K562 (cell line): ENCODE measurements at regions not wholly inside any gene's neighbourhood (a gene's known extent, or its start where the extent isn't known, plus 50 kb on each side); places are given as distances from the start of the nearest gene placed in this dataset.
"Not testable (repeated sequence)": the region's sequence is repeated elsewhere in the genome, so short reads cannot be mapped to it uniquely, and the experiment has no call there.

ENCODE experiments used
- ATAC-seq: fragments of 200-7000 bp; cut with Tn5 transposase; 3 replicates; pipeline ENCODE4 v1.9.1; 2020; ENCODE audit warnings: moderate library complexity
- BruUV-seq: library from RNA; stranded (reverse); fragments of 400-500 nt; replicated peaks from 2 replicates; lab custom pipeline; 2021; lab: Mats Ljungman, UMichigan
- CTCF ChIA-PET: fragments of 300-600 bp; formaldehyde crosslinking; extraction: SDS; loops from one replicate; lab custom pipeline; 2021; ENCODE audit warnings: low intra/inter-chr PET ratio; lab: Yijun Ruan, JAX
- POLR2A ChIA-PET: fragments of 300-600, 350-650 bp; sonication (Branson Sonifier 250); formaldehyde crosslinking; extraction: SDS; loops from one replicate; lab custom pipeline; 2021; ENCODE audit warnings: antibody characterized with exemption, inconsistent platforms; lab: Yijun Ruan, JAX
- DNase-seq, 4 experiments: peaks; one replicate each; pipeline versions ENCODE4 v3.0.0 to v3.0.0-alpha.2; 2011 to 2018; ENCODE audit warnings: low spot score in 3 of 4, mixed read lengths in 3 of 4; ENCODE audit errors: extremely low read depth in 1 of 4
- FAIRE-seq: peaks from 2 replicates; lab custom pipeline; 2011; peaks lifted over from hg19 to GRCh38; lab: Jason Lieb, UNC
- H2AFZ ChIP-seq: 2 replicates; pipeline ENCODE4 v1.6.0; 2011; ENCODE audit warnings: low read depth, low read length, control low read depth, inconsistent platforms
- H3K27ac ChIP-seq: fragments of 200-600 bp; 3 replicates; pipeline ENCODE4 v1.8.0; 2011; ENCODE audit warnings: low read depth, mild to moderate bottlenecking, control low read depth, inconsistent platforms, low read length, moderate library complexity, mixed read lengths; ENCODE audit errors: extremely low read depth
- H3K27me3 ChIP-seq, 2 experiments: fragments of 300-600 bp in 1 of 2; 2 replicates in 1 of 2; 3 replicates in 1 of 2; pipeline versions ENCODE4 v1.6.0 to v1.8.0; 2011; ENCODE audit warnings: inconsistent platforms in 2 of 2, low read length in 2 of 2, mild to moderate bottlenecking in 1 of 2, mixed read lengths in 1 of 2, moderate library complexity in 1 of 2; ENCODE audit not compliant: control insufficient read depth in 2 of 2, insufficient read depth in 2 of 2
- H3K36me3 ChIP-seq: fragments of 300-600 bp; 3 replicates; pipeline ENCODE4 v1.8.0; 2011; ENCODE audit warnings: mild to moderate bottlenecking, low read length, inconsistent platforms; ENCODE audit not compliant: control insufficient read depth, insufficient read depth
- H3K4me1 ChIP-seq, 2 experiments: fragments of 200-600 bp in 1 of 2; replicated peaks in 1 of 2; 2 replicates in 1 of 2; 3 replicates in 1 of 2; pipeline versions ENCODE4 v1.5.1 to v1.8.0; 2011; ENCODE audit warnings: inconsistent platforms in 2 of 2, low read length in 2 of 2, mild to moderate bottlenecking in 1 of 2, mixed read lengths in 1 of 2, moderate library complexity in 1 of 2; ENCODE audit not compliant: control insufficient read depth in 2 of 2, insufficient read depth in 2 of 2
- H3K4me2 ChIP-seq: 2 replicates; pipeline ENCODE4 v1.6.1; 2011; ENCODE audit warnings: low read length, control low read depth, inconsistent platforms, mixed read lengths; ENCODE audit not compliant: insufficient read depth
- H3K4me3 ChIP-seq: fragments of 200-600 bp; sonication (generic), shearing (Covaris generic); 2 replicates; pipeline ENCODE4 v1.5.1; 2016; ENCODE audit warnings: control low read depth, inconsistent platforms
- H3K79me2 ChIP-seq: fragments of 200-600 bp; 3 replicates; pipeline ENCODE4 v1.8.0; 2011; ENCODE audit warnings: low read length, inconsistent platforms; ENCODE audit not compliant: control insufficient read depth, insufficient read depth
- H3K9ac ChIP-seq, 2 experiments: 2 replicates each; pipeline versions ENCODE4 v1.6.0 to v1.6.1; 2011; ENCODE audit warnings: low read depth in 2 of 2, low read length in 2 of 2, control low read depth in 1 of 2, inconsistent platforms in 1 of 2, mild to moderate bottlenecking in 1 of 2, mixed read lengths in 1 of 2; ENCODE audit not compliant: insufficient read depth in 1 of 2
- H3K9me1 ChIP-seq: one replicate; pipeline ENCODE4 v1.6.0; 2011; ENCODE audit warnings: inconsistent platforms, mild to moderate bottlenecking, low read length, moderate library complexity; ENCODE audit not compliant: control insufficient read depth, insufficient read depth
- H3K9me3 ChIP-seq: replicated peaks from 2 replicates; pipeline ENCODE4 v1.5.1; 2011; ENCODE audit warnings: low read depth, low read length, inconsistent platforms; ENCODE audit not compliant: control insufficient read depth, insufficient read depth
- H4K20me1 ChIP-seq: replicated peaks from 2 replicates; pipeline ENCODE4 v1.6.1; 2011; ENCODE audit warnings: low read length, inconsistent platforms, mixed read lengths; ENCODE audit not compliant: control insufficient read depth, insufficient read depth
- ASH1L ChIP-seq: fragments of 450-650 bp; IDR thresholded peaks from 2 replicates; pipeline ENCODE4 v1.6.1; 2018; ENCODE audit warnings: borderline replicate concordance, mild to moderate bottlenecking, low read depth; ENCODE audit not compliant: partially characterized antibody
- CEBPB ChIP-seq: fragments of 450-650 bp; IDR thresholded peaks from 2 replicates; pipeline ENCODE4 v1.6.1; 2016; ENCODE audit warnings: missing genetic modification characterization, missing compliant biosample characterization
- TRIM24 ChIP-seq, 2 experiments: fragments of 450-650 bp; IDR thresholded peaks; 2 replicates each; pipeline ENCODE4 v1.6.1; 2016
- ZNF512 ChIP-seq: IDR thresholded peaks from 2 replicates; pipeline ENCODE4 v1.6.1; 2016; ENCODE audit warnings: missing genetic modification characterization, missing compliant biosample characterization
- in situ Hi-C: fragments of 300-500 bp; cut with MboI; formaldehyde crosslinking; loops from 4 replicates; pipeline ENCODE4 v1.15.0; 2018; ENCODE audit warnings: inconsistent platforms, mixed read lengths
- intact Hi-C: fragments of 100-400 bp; cut with micrococcal nuclease; formaldehyde crosslinking; loops from 2 replicates; pipeline ENCODE4 v1.14.2; 2022

GRCh38 chr1:144826579-144826978 is 233.9 kb downstream of the PPIAL4F start:
- H3K9me1 ChIP-seq, FAIRE-seq, BruUV-seq, CTCF ChIA-PET, H3K27ac ChIP-seq, H3K36me3 ChIP-seq, intact Hi-C loops, DNase-seq, H3K9me3 ChIP-seq, H3K79me2 ChIP-seq, H3K27me3 ChIP-seq, H2AFZ ChIP-seq, POLR2A ChIA-PET, H3K9ac ChIP-seq, in situ Hi-C loops, ATAC-seq, H3K4me3 ChIP-seq, H3K4me2 ChIP-seq, H4K20me1 ChIP-seq, H3K4me1 ChIP-seq: not testable (repeated sequence)
- TF ChIP-seq ZNF512 (tag) (peak; percentile 51; the same call in 1 of the 2 replicates), ASH1L (peak; percentile 34), TRIM24 (IDR thresholded peaks at IDR 0.05) (peak; percentile 50 to 59; a peak in 1 of 4 replicates), CEBPB (peak; percentile 55; the same call in 1 of the 2 replicates)
